K562 (cell line): ENCODE measurements at regions not wholly inside any gene's neighbourhood (a gene's known extent, or its start where the extent isn't known, plus 50 kb on each side); places are given as distances from the start of the nearest gene placed in this dataset.

Experiments
- ATAC-seq: fragments of 200-7000 bp; cut with Tn5 transposase; 3 replicates; pipeline ENCODE4 v1.9.1; 2020; ENCODE audit warnings: moderate library complexity
- BruUV-seq: library from RNA; stranded (reverse); fragments of 400-500 nt; replicated peaks from 2 replicates; lab custom pipeline; 2021; lab: Mats Ljungman, UMichigan
- CTCF ChIA-PET: fragments of 300-600 bp; formaldehyde crosslinking; extraction: SDS; loops from one replicate; lab custom pipeline; 2021; ENCODE audit warnings: low intra/inter-chr PET ratio; lab: Yijun Ruan, JAX
- POLR2A ChIA-PET: fragments of 300-600, 350-650 bp; sonication (Branson Sonifier 250); formaldehyde crosslinking; extraction: SDS; loops from one replicate; lab custom pipeline; 2021; ENCODE audit warnings: antibody characterized with exemption, inconsistent platforms; lab: Yijun Ruan, JAX
- DNase-seq, 4 experiments: peaks; one replicate each; pipeline versions ENCODE4 v3.0.0 to v3.0.0-alpha.2; 2011 to 2018; ENCODE audit warnings: low spot score in 3 of 4, mixed read lengths in 3 of 4; ENCODE audit errors: extremely low read depth in 1 of 4
- FAIRE-seq: peaks from 2 replicates; lab custom pipeline; 2011; peaks lifted over from hg19 to GRCh38; lab: Jason Lieb, UNC
- H2AFZ ChIP-seq: 2 replicates; pipeline ENCODE4 v1.6.0; 2011; ENCODE audit warnings: low read depth, low read length, control low read depth, inconsistent platforms
- H3K27ac ChIP-seq: fragments of 200-600 bp; 3 replicates; pipeline ENCODE4 v1.8.0; 2011; ENCODE audit warnings: low read depth, mild to moderate bottlenecking, control low read depth, inconsistent platforms, low read length, moderate library complexity, mixed read lengths; ENCODE audit errors: extremely low read depth
- H3K27me3 ChIP-seq, 2 experiments: fragments of 300-600 bp in 1 of 2; 2 replicates in 1 of 2; 3 replicates in 1 of 2; pipeline versions ENCODE4 v1.6.0 to v1.8.0; 2011; ENCODE audit warnings: inconsistent platforms in 2 of 2, low read length in 2 of 2, mild to moderate bottlenecking in 1 of 2, mixed read lengths in 1 of 2, moderate library complexity in 1 of 2; ENCODE audit not compliant: control insufficient read depth in 2 of 2, insufficient read depth in 2 of 2
- H3K36me3 ChIP-seq: fragments of 300-600 bp; 3 replicates; pipeline ENCODE4 v1.8.0; 2011; ENCODE audit warnings: mild to moderate bottlenecking, low read length, inconsistent platforms; ENCODE audit not compliant: control insufficient read depth, insufficient read depth
- H3K4me1 ChIP-seq, 2 experiments: fragments of 200-600 bp in 1 of 2; replicated peaks in 1 of 2; 2 replicates in 1 of 2; 3 replicates in 1 of 2; pipeline versions ENCODE4 v1.5.1 to v1.8.0; 2011; ENCODE audit warnings: inconsistent platforms in 2 of 2, low read length in 2 of 2, mild to moderate bottlenecking in 1 of 2, mixed read lengths in 1 of 2, moderate library complexity in 1 of 2; ENCODE audit not compliant: control insufficient read depth in 2 of 2, insufficient read depth in 2 of 2
- H3K4me2 ChIP-seq: 2 replicates; pipeline ENCODE4 v1.6.1; 2011; ENCODE audit warnings: low read length, control low read depth, inconsistent platforms, mixed read lengths; ENCODE audit not compliant: insufficient read depth
- H3K4me3 ChIP-seq: fragments of 200-600 bp; sonication (generic), shearing (Covaris generic); 2 replicates; pipeline ENCODE4 v1.5.1; 2016; ENCODE audit warnings: control low read depth, inconsistent platforms
- H3K79me2 ChIP-seq: fragments of 200-600 bp; 3 replicates; pipeline ENCODE4 v1.8.0; 2011; ENCODE audit warnings: low read length, inconsistent platforms; ENCODE audit not compliant: control insufficient read depth, insufficient read depth
- H3K9ac ChIP-seq, 2 experiments: 2 replicates each; pipeline versions ENCODE4 v1.6.0 to v1.6.1; 2011; ENCODE audit warnings: low read depth in 2 of 2, low read length in 2 of 2, control low read depth in 1 of 2, inconsistent platforms in 1 of 2, mild to moderate bottlenecking in 1 of 2, mixed read lengths in 1 of 2; ENCODE audit not compliant: insufficient read depth in 1 of 2
- H3K9me1 ChIP-seq: one replicate; pipeline ENCODE4 v1.6.0; 2011; ENCODE audit warnings: inconsistent platforms, mild to moderate bottlenecking, low read length, moderate library complexity; ENCODE audit not compliant: control insufficient read depth, insufficient read depth
- H3K9me3 ChIP-seq: replicated peaks from 2 replicates; pipeline ENCODE4 v1.5.1; 2011; ENCODE audit warnings: low read depth, low read length, inconsistent platforms; ENCODE audit not compliant: control insufficient read depth, insufficient read depth
- H4K20me1 ChIP-seq: replicated peaks from 2 replicates; pipeline ENCODE4 v1.6.1; 2011; ENCODE audit warnings: low read length, inconsistent platforms, mixed read lengths; ENCODE audit not compliant: control insufficient read depth, insufficient read depth
- GABPB1 ChIP-seq: sonication (generic); formaldehyde crosslinking; IDR thresholded peaks from 2 replicates; pipeline ENCODE4 v1.8.0; 2022; ENCODE audit warnings: mild to moderate bottlenecking, missing genetic modification reagents
- HDAC6 ChIP-seq: IDR thresholded peaks from 2 replicates; pipeline ENCODE4 v1.6.1; 2012; ENCODE audit warnings: low read depth, mild to moderate bottlenecking, control low read depth, inconsistent platforms, low read length, moderate library complexity
- MTA2 ChIP-seq: fragments of 450-650 bp; IDR thresholded peaks from 2 replicates; pipeline ENCODE4 v1.6.1; 2016; ENCODE audit warnings: low read depth
- RBM14 ChIP-seq: fragments of 200-400 bp; formaldehyde crosslinking; IDR thresholded peaks from 2 replicates; pipeline ENCODE4 v1.6.1; 2018; ENCODE audit warnings: low read depth, mild to moderate bottlenecking, low read length, moderate library complexity, borderline replicate concordance; ENCODE audit not compliant: insufficient read depth
- RNF219 ChIP-seq: fragments of 250-450 bp; sonication (Bioruptor Pico); IDR thresholded peaks from 2 replicates; pipeline ENCODE4 v1.5.0; 2022; ENCODE audit warnings: mild to moderate bottlenecking
- SIX5 ChIP-seq, 2 experiments: IDR thresholded peaks; 2 replicates each; pipeline ENCODE4 v1.6.1; 2011; ENCODE audit warnings: low read length in 2 of 2, borderline replicate concordance in 1 of 2, low read depth in 1 of 2, mild to moderate bottlenecking in 1 of 2, moderate library complexity in 1 of 2; ENCODE audit not compliant: insufficient read depth in 1 of 2
- TBP ChIP-seq: optimal IDR thresholded peaks from 2 replicates; pipeline ENCODE3; 2011; ENCODE audit warnings: low read depth, low read length, improper control_type of control experiment
- ZC3H8 ChIP-seq: fragments of 450-650 bp; IDR thresholded peaks from 2 replicates; pipeline ENCODE4 v1.6.1; 2017
- ZNF277 ChIP-seq: fragments of 250-450 bp; sonication (Bioruptor Pico); IDR thresholded peaks from 2 replicates; pipeline ENCODE4 v1.8.0; 2022; ENCODE audit warnings: inconsistent platforms, mild to moderate bottlenecking, moderate library complexity, borderline replicate concordance
- ZNF445 ChIP-seq: fragments of 250-450 bp; sonication (Bioruptor Pico); IDR thresholded peaks from 2 replicates; pipeline ENCODE4 v1.4.0; 2020; ENCODE audit warnings: low read depth, mild to moderate bottlenecking, moderate library complexity
- ZNF668 ChIP-seq: fragments of 250-450 bp; sonication (Bioruptor Pico); IDR thresholded peaks from 2 replicates; pipeline ENCODE4 v1.8.0; 2022; ENCODE audit warnings: mild to moderate bottlenecking, inconsistent platforms
- WGBS: fragments of 100-300 bp; shearing (Covaris generic); methylation state at CpG from one replicate; pipeline ENCODE4 v1.1.6; 2016; ENCODE audit warnings: low coverage, mixed read lengths; ENCODE audit not compliant: insufficient coverage; ENCODE audit errors: missing lambda C conversion rate; 5-methylcytosine and 5-hydroxymethylcytosine counted together
- in situ Hi-C: fragments of 300-500 bp; cut with MboI; formaldehyde crosslinking; loops from 4 replicates; pipeline ENCODE4 v1.15.0; 2018; ENCODE audit warnings: inconsistent platforms, mixed read lengths
- intact Hi-C: fragments of 100-400 bp; cut with micrococcal nuclease; formaldehyde crosslinking; loops from 2 replicates; pipeline ENCODE4 v1.14.2; 2022

- ChIA-PET POLR2A (interaction anchor here (0.6 to 0.7 kb wide), 2 partner anchors 295 to 319 kb away, joined by 3 read pairs; no protein-coding TSS in a partner anchor), CTCF (no interaction called here)
- H3K4me2 ChIP-seq, result no peak overlapping the region
- no peaks in the 10 kb centered on the region for H4K20me1 ChIP-seq
- H3K27me3 ChIP-seq, result no peaks in the 10 kb centered on the region
- no TSS peak for BruUV-seq
- TF ChIP-seq ZNF277 (CRISPR knock-in tag) (no peak), TBP (no peak), RBM14 (no peak), MTA2 (no peak), SIX5 (IDR thresholded peaks at IDR 0.05; ENCODE audit: borderline replicate concordance in 1 of 2, insufficient read depth in 1 of 2, low read depth in 1 of 2, low read length in 2 of 2) (no peak), HDAC6 (no peak), ZNF445 (no peak), ZC3H8 (no peak), RNF219 (CRISPR knock-in tag) (no peak), GABPB1 (no peak), ZNF668 (no peak)
- no peak for FAIRE-seq
- no peak overlapping the region for H3K27ac ChIP-seq
- H3K9ac ChIP-seq, result no peak overlapping the region
- H3K9me3 ChIP-seq, result no peaks in the 10 kb centered on the region
- ATAC-seq, result no peak
- 0% methylated on average over 1 of the region's 1 CpG for WGBS
- in situ Hi-C loops, result no loop called here
- intact Hi-C loops, result loop anchor here (5.0 to 10.0 kb wide), 2 partner anchors 353 to 1346 kb away; no protein-coding TSS in a partner anchor
- H3K36me3 ChIP-seq, result no peaks in the 10 kb centered on the region
- H3K4me1 ChIP-seq, result no peaks in the 10 kb centered on the region
- no peaks in the 10 kb centered on the region for H3K79me2 ChIP-seq
- no peaks in the 10 kb centered on the region for H3K9me1 ChIP-seq
- no peak overlapping the region for H2AFZ ChIP-seq
- no peak overlapping the region for H3K4me3 ChIP-seq
- DNase-seq, result no peak
Observed at GRCh38 chr7:17709127-17709526, 231.2 kb downstream of the SNX13 start.
